ENCODE measurements at regions not wholly inside any gene's neighbourhood (a gene's known extent, or its start where the extent isn't known, plus 50 kb on each side); places are given as distances from the start of the nearest gene placed in this dataset.

DNA sequence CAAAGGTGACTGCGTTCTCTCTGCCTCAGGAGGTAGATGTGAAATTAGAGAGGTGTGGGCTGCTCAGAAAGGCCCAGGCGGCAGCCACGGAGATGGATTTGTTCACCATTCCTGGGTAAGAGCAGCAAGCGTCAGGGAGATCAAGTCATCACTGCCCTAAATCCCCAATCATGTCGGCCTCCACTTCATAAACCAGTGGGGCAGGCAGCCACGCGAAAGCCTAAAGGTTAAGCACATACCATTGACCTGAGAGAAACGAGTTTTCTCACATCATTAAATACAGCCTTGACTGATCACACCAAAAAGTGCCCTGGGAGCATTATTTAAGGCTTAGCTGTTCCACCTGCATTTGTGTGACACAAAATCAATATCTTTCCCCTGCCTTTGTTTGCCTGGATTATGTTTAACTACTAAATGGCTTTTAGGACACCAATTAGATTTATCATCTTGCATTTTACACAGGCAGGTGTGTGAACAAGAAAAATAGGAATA lies 50.7 kb upstream of the FOXB1 start:
- no peak for DNase-seq (ENCODE audit: low spot score)

DNA sequence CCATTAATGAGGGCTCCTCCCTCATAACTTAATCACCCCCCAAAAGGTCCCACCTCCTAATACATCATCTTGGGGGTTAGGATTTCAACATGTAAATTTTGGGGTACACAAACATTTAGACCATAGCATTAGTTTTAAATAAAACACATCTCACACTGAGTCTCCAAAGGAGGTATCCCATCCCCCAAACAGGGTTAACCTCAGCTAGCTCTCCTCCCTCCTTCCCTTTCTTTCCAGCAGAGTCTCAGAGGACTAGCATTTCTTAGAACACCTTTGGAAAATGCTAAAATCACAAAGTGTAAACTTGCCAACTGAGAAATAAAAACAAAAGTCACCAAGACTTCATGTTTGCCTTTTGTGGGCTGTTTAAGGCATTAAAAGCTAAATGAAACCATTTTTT lies 51.2 kb upstream of the FOXB1 start:
- DNase-seq (ENCODE audit: low spot score): no peak

DNA sequence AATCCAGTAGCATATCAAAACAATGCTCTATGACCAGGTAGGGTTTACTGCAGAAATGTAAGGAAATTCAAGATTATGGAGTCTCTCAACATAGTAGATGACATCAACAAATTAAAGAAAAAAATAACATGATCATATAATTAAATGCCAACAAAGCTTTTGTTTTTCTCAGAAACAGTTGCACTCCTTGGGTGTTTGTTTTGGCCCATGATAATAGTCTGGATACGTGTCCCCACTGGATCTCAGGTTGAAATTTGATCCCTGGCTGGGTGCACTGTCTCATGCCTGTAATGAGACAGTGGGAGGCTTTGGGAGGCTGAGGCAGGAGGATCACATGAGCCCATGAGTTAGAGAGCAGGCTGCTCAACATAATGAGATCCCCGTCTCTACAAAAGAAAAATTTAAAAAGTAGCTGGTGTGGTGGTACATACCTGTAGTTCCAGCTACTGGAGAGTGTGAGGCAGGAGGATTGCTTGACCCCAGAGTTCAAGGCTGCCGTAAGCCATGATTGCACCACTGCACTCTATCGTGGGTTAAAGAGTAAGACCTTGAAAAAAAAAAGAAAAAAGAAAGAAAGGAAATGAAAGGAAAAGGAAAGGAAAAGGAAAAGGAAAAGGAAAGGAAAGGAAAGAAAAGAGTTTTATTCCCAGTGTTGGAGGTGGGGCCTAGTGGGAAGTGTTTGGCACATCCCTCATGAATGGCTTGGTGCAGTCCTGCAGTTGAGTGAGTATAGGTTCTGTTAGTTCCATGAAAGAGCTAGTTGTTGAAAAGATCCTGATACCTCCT lies 53.3 kb upstream of the FOXB1 start:
- no peak for DNase-seq (ENCODE audit: low spot score)

DNA sequence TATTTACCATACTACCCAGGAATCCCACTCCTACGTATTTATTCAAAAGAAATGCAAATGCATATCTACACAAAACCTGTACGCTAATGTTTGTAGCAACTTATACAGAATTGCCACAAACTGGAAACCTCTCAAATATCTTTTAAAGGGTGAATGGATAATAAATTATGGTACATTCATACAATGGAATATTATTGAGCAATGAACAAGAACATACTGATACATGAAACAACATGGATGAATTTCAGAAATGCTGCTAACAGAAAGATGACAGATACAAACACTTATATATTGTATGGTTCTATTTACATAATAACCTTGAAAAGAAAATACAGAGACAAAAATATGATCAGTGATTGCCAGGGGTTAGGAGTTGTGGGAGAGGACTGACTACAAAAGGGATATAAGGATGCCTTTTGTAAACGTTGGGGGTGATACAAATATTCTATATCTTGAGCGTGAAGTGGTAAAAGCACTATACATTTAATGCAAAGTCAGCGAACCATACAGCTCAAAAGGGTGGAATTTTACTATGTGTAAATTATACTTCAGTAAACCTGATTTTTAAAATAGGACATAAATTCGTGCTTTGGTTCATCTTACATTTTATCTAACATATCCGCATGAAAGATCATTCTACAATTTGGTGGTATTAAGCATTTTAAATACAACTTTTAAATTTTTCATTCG lies 55.0 kb upstream of the FOXB1 start:
- no peak for DNase-seq (ENCODE audit: low spot score)

DNA sequence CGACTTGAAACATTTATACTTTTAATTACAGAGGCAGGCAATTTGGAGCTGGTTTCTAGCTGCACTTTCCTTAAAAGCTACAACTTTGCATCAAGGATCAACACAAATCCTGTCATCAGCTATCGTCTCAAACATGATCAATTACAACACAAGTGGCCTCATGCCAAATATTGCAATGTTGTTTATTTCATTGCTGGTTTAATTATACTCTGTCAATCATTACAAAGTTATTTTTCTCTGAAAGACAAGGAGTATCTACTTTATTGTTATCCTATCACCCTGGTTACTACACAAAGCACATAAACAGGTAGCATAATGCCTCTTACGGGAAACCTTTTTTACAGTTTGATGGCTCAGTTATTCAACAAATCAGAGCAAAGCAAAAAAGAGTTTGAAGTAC lies 58.0 kb upstream of the FOXB1 start:
- no peak for DNase-seq (ENCODE audit: low spot score)

DNA sequence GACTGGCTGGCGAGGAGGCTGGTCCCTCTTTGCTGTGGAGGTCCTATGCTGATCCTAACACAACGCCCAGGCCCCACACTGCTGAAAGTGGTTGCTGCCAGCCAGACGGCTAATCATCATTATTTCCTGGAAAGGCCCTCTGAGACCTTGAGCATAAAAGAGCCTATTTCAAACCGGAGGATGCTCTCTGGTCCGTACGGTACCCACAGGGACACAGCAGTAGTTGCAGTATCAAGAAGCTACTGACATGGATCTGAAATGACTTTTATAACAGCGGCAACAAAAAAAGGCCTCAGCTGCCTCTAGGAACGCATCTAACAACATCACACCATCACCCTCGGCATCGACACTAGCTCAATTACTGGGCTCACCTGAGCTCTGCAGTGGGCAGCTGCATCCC lies 59.1 kb upstream of the FOXB1 start:
- DNase-seq (ENCODE audit: low spot score): no peak

DNA sequence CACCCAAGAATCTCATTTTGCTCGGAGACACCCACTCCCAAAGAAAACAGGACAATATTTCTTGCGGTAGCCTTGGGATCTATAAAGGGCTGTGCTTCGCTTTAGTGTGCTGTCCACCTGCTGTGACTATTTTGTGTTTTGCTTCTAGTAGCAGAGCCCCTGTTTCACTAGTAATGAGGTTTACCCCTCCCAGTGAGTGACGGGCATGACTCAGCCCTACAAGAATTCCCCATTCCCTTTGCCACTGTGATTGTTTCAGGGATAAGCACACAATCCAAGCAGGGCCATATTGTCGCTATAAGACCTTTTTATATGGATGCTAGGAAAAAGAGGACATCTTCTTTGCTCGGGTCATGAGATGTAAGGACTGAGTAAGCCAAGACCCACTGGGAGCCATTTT lies 62.5 kb upstream of the FOXB1 start:
- DNase-seq (ENCODE audit: low spot score): no peak

DNA sequence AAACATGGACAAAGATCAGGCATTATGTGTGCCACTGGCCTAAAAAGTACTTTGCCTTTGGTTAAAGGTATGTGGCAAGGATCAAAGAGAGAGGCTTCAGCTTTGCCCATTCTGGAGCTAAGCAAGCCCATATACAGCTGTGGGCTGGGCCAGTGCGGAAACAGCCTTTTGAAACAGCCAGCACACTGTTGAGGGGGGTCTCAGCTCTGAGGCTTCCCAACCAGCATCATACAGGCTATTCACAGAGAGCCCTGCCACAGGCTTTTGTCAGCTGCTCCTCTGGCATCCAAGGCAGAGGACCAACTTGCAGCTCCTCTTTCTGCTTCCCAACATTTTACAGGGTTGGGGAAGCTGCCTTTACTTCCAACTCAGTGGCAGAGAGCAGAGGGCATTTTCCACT lies 63.2 kb upstream of the FOXB1 start:
- no peak for DNase-seq (ENCODE audit: low spot score)

DNA sequence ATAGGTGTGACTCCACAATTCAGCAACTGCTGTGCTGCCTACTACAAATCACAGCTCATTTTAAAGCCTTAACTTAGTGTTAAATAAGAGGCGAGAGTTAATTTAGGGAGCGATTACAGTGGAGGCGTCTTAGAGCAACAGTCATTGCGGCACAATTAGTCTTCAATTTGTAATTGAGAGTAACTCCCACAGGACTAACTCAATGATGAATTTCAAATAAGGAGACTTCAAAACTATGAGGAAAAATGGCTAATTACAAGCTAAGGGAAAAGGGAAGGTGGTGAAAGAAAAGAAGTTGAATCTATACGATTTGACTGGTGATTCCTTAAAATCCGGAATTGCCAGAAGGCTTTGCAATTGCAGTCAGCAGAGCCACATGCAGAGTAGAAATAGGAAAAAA lies 63.7 kb upstream of the FOXB1 start:
- no peak for DNase-seq (ENCODE audit: low spot score)

DNA sequence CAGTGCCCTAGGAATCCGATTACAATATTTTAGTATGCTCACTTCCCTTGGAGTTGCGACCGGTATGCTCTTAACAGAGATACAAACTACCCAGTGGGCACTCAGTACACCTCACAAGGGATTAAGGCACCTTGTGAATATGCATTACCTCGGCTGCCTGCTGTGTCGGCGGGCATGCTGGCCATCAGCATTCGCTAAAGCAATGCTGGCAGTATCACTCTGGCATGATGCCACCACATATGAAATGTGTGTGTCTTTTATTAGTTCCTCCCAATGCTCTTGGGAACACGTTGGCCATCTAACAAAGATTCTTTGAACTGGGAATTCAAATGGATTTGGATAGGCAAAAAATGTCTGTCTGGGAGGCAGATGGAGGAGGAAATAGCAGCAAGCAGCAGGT lies 67.4 kb upstream of the FOXB1 start:
- no peak for DNase-seq (ENCODE audit: low spot score)

DNA sequence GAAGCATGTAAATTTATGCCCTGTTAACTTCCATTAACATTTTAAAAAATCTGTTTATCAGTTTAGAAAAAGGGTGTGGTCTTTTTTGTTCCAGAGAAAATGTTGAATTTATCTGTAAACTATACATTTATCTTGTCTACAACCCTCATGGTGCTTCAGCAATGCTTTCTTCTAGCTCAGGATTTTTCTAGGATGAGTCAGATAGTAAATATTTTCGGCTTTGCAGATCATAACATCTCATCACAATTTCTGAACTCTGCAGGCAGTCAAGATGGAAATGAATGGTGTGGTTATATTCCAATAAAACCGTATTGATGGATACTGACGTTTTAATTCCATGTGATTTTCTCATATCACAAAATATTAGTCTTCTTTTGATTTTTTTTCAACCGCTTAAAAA lies 70.5 kb upstream of the FOXB1 start:
- DNase-seq (ENCODE audit: low spot score): no peak

DNA sequence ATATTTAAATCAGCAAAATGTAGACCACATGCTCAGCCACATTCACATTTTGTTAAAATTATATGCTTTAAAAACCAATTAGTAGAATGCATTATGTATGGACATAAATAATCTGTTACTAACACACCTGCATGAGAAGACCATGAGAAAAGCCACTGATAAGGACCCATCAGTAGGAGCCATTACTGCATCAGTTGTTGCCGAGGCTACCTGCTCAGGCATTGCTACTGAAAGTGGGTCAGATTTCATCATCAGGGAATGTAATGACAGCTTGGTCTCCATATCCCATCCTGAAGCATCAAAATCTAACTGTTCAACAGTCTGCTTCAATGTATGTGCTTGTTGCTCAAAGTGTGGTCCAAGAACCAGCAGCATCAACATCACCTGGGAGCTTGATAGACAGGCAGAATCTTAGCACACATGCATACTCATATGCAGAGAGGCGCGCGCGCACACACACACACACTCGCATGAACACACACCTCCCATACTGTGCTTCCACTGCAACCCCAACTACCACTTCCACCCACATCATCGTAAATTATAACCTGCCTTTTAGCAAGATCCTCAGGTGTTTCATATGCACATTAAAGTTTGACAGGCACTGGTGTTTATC lies 72.4 kb upstream of the FOXB1 start:
- DNase-seq (ENCODE audit: low spot score): no peak

DNA sequence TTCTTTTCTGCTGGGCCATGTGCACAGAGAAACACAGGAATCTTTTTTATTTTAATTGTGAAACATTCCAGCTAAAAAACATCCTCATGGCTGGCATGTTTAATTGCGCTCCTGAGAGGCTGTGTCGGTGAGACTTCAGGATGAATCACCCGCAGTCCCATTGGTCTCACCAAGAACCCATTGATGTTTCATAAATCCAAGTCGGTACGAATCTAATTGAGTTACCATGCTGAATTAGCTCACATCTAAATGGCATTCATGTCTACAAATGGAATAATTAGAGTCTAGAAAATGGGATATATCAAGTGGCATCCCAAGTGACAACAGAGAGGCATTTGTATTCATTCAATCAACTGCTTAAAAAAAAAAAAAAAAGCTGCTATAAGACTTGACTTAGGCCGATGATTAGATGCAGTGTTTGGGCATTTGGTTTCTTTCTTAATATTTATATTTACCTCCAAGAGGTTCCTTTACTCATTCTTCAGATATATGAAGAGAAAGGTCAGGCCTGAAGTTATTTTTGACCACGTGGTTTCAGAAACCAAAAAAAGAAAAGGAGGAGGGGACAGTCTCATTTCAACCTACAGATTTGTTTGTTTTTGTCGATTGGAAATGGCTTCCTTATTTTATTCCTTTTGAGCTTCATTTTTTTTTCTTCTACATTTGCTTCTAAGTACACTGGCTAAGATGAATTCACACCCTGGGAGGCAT lies 79.1 kb upstream of the FOXB1 start:
- no peak for DNase-seq (ENCODE audit: low spot score)

DNA sequence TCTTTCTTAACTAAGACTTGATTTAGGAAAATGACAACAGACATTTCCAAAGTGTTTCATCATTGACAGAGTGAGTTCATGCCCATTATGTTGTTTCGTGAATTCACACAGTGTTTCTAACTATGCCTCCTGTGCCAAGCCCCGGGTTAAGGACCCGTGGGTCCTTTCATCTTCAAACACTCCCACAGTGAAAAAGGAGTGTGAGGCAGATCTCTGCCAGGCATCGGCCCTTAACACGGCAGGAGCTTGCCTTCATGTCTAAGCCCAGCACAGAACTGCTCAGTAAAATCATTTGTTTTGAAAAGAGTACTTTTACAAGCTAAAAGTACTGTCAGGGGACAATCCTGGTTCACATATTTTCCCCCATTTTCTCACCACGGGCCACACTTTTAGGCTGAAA lies 80.0 kb upstream of the FOXB1 start:
- DNase-seq (ENCODE audit: low spot score): no peak

DNA sequence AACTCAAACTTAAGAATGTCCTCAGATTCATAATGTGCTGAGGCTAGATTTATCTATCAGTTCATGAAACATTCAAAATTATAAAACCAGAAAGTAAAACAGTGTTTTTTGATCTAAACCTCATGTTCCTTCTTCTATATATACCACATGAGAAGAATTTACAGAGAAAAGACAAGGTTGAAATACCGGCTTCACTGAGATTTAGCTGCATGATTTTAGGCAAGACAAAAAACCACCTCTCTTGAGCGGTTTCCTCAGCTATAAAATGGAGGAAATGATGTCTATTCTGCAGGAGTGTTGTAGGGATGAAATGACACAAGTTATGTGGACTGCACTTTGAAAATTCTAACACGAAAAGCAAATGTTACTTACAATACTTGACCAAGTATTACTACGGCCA lies 80.6 kb upstream of the FOXB1 start:
- no peak for DNase-seq (ENCODE audit: low spot score)

DNA sequence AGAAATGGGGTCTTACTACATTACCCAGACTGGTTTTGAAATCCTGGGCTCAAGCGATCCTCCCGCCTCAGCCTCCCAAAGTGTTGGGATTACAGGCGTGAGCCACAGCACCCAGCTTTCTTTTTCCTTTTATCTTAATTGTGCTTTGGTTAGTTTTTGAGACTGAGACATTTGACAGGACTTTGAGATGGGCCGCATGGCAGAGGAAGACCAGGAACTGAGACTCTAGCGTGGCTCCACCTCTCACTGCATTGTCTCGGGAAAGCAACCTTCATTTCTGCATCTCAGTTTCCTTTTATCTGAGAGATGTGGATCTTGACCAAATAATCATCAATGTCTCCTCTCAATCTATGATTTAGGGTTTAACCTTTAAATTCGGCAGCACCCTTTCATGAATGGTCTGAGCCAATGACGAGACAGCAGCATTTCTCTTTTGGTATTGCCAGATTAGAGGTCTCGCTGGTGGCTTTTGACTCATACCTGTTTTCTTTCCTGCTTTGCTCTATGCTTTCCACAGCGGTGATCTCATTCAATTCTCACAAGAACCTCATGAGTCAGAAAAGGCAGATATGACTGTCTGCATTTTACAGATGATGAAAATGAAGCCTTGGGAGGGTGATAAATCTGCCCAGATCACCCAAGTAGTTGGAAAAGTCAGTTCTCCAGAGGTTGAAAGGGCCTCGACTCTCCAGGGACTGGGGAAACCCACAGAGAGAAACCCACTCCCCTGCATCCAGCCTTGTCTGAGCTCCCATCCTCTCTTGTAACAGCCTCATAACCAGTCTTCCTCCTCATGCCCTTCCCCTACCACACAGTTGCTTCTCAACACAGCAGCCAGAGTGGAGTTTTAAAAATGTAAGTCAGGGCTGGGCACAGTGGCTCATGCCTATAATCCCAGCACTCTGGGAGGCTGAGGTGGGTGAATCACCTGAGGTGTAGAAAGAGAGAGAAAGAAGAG lies 84.8 kb upstream of the FOXB1 start:
- DNase-seq (ENCODE audit: low spot score): peak; percentile 30

DNA sequence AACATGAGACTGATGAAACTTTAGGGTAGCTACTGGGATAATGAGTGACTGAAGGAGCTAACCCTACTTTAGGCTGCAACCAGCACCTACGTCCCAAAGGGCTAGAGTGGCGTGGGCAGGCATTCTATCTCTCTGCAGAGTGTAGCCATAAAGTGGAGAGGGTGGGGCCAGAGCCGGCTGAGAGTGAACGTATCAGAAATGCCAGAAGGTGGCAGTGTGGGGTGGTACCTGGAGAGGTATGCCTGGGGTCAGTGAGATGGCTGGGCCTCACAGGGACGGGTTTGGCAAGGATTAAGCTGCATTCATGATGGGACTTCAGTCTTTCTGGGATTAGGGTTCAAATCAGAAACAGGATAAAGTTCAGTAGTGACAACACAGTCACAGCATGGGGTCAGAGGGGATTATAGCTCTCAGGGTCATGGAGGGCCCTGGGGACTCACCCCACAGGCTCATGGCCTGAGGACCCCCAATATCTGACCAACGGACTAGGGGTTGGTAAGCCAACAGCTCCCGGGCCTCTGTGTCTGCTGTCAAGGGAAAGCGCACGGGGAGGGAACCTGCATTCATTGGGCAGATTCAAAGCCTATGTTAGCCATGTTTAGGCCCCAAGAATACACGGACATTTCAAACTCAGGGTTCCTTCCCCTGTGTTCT lies 86.5 kb upstream of the FOXB1 start:
- peak; percentile 58 for DNase-seq (ENCODE audit: low spot score)

DNA sequence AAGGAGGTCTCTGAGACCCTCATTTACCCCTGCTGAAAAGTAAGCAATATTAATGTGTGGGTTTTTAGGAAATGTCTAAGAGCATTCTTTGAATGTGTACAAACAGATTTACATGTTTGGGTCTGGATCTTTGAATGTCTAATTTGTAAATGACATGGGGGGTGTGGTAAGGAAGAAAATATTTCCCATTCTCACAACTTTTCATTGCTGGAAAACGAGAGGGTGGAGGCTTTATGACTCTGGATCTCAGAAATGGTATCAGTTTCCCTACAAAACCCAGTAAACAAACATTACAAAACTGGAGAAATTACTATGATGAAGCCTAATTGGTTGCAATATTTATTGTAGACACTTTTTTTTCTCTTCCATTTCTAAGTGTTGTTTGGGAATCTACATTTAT lies 98.1 kb upstream of the FOXB1 start:
- no peak for DNase-seq (ENCODE audit: low spot score)

DNA sequence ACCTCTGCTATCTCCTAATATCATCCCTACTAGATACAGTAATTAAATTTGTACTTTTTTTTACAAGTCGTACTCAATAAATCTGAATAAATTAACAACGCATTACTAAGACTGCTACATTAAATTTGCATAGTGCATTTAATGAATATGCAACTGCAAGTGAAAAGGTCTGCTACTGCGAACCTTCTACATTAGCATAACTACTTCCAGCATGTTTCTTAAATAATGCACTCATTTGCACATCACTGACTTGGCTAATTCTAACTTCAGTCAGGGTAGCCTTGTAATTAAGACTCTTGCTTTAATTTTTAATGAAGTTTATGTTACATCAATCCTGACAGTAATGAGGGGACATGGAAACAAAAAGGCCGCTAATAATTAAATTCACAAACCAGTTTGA lies 98.9 kb upstream of the FOXB1 start:
- no peak for DNase-seq (ENCODE audit: low spot score)

DNA sequence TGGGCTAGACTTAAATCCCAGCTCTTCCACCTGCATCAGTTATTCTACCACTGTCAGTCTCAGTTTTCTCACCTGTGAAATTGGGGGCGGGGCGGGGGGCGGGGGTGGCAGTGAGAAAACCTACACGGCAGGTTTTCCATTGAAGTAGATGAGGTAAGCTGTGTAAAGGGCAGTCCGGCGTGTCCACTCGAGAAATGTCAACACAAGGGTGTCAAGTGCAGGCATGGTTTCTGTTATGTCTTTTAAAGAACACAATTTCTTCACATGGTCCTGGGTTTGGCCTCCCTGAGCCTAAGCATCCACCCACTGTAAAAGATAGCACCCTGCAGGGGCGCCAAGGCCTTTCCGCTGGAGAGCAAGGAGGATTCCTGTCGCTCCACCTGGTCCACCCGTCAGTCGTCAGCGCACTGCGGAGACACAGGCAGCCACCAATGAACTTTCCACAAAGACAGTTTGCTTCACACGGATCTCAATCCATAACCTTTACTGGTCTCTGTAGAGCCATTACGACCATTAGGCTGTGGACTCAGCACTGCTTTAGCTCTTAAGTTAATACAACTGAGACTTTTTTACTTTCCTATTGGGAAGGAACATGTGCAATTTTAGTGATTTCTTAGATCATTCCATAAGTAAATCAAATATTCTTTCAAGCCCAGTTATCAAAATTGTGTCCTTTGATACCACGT lies 99.5 kb upstream of the FOXB1 start:
- DNase-seq (ENCODE audit: low spot score): no peak

Data from CD4-positive, alpha-beta T cell treated with Interleukin-6 at 100 ng/mL for 8 hours (primary cell).